HEK293T (cell line): ENCODE measurements at regions not wholly inside any gene's neighbourhood (a gene's known extent, or its start where the extent isn't known, plus 50 kb on each side); places are given as distances from the start of the nearest gene placed in this dataset.

Experiments
- CTCF ChIA-PET: fragments of 350-600 bp; formaldehyde crosslinking; extraction: SDS; loops from one replicate; lab custom pipeline; 2021; ENCODE audit warnings: antibody characterized with exemption, inconsistent platforms; lab: Yijun Ruan, JAX
- POLR2A ChIA-PET: fragments of 350-600 bp; formaldehyde crosslinking; extraction: SDS; loops from one replicate; lab custom pipeline; 2020; ENCODE audit warnings: antibody characterized with exemption, inconsistent platforms; lab: Yijun Ruan, JAX
- DNase-seq: peaks from one replicate; pipeline ENCODE4 v3.0.0; 2012; ENCODE audit warnings: mixed read lengths; ENCODE audit errors: extremely low spot score
- ARNT ChIP-seq: fragments of 450-650 bp; IDR thresholded peaks from 2 replicates; pipeline ENCODE4 v1.6.1; 2017; ENCODE audit warnings: mild to moderate bottlenecking
- BHLHE40 ChIP-seq: fragments of 450-650 bp; IDR thresholded peaks from 2 replicates; pipeline ENCODE4 v1.6.1; 2016; ENCODE audit warnings: mild to moderate bottlenecking, moderate library complexity, borderline replicate concordance
- CTBP1 ChIP-seq: fragments of 450-650 bp; IDR thresholded peaks from 2 replicates; pipeline ENCODE4 v1.6.1; 2016; ENCODE audit warnings: borderline replicate concordance
- ELF4 ChIP-seq: fragments of 450-650 bp; IDR thresholded peaks from 2 replicates; pipeline ENCODE4 v1.6.1; 2017; ENCODE audit warnings: antibody characterized with exemption
- FOXA1 ChIP-seq: fragments of 450-650 bp; IDR thresholded peaks from 2 replicates; pipeline ENCODE4 v1.6.1; 2016; ENCODE audit warnings: mild to moderate bottlenecking
- FOXK2 ChIP-seq: fragments of 450-650 bp; IDR thresholded peaks from 2 replicates; pipeline ENCODE4 v1.6.1; 2016; ENCODE audit warnings: mild to moderate bottlenecking
- FOXM1 ChIP-seq: fragments of 450-650 bp; IDR thresholded peaks from 2 replicates; pipeline ENCODE4 v1.6.1; 2017; ENCODE audit warnings: mild to moderate bottlenecking, borderline replicate concordance
- HDGF ChIP-seq: fragments of 450-650 bp; IDR thresholded peaks from 2 replicates; pipeline ENCODE4 v1.6.1; 2017; ENCODE audit warnings: antibody characterized with exemption, borderline replicate concordance
- L3MBTL2 ChIP-seq: fragments of 450-650 bp; conservative IDR thresholded peaks from 2 replicates; pipeline ENCODE4 v1.6.1; 2016; ENCODE audit warnings: mild to moderate bottlenecking
- LEF1 ChIP-seq: fragments of 450-650 bp; IDR thresholded peaks from 2 replicates; pipeline ENCODE4 v1.6.1; 2017; ENCODE audit warnings: mild to moderate bottlenecking, borderline replicate concordance
- NFRKB ChIP-seq: fragments of 450-650 bp; IDR thresholded peaks from 2 replicates; pipeline ENCODE4 v1.6.1; 2016; ENCODE audit warnings: mild to moderate bottlenecking, moderate library complexity
- SP1 ChIP-seq: fragments of 450-650 bp; IDR thresholded peaks from 2 replicates; pipeline ENCODE4 v1.6.1; 2017
- SUZ12 ChIP-seq: fragments of 450-650 bp; IDR thresholded peaks from 2 replicates; pipeline ENCODE4 v1.6.1; 2016; ENCODE audit warnings: mild to moderate bottlenecking
- TARDBP ChIP-seq: fragments of 450-650 bp; IDR thresholded peaks from 2 replicates; pipeline ENCODE4 v1.6.1; 2016
- ZNF384 ChIP-seq: fragments of 450-650 bp; IDR thresholded peaks from 2 replicates; pipeline ENCODE4 v1.6.1; 2016
- TF ChIP-seq, protein P1 (sequence below): fragments of 450-650 bp; IDR thresholded peaks from 2 replicates; pipeline ENCODE4 v1.6.1; 2016

DNA sequence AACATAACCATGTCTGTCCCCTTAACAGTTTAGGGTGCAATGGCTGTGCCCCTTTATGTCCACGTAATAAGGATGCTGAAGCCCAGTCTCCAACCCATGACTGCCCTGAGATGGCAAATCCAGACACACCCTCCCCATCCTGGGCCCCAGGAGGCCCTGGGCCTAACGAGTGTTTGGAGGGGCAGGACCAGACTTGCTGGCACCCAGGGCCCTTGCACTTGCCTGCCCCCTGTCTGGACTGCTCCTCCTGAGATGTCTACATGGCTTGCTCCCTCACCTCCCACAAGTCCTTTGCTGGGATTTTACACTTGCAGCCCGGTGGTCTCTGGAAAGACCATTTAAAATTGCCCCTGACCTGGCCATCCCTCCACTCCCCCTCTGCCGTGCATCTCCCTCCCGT lies 132.2 kb upstream of the NECTIN1 start:
- TF ChIP-seq LEF1 = no peak
- no peak for TF ChIP-seq FOXA1
- no peak for TF ChIP-seq ELF4
- TF ChIP-seq HDGF = no peak
- TF ChIP-seq ZNF384 = no peak
- no peak for TF ChIP-seq BHLHE40
- no peak for TF ChIP-seq CTBP1
- TF ChIP-seq SUZ12 = no peak
- TF ChIP-seq FOXK2 = no peak
- no peak for TF ChIP-seq ARNT
- TF ChIP-seq TARDBP = no peak
- TF ChIP-seq SP1 = no peak
- no peak for TF ChIP-seq NFRKB
- TF ChIP-seq L3MBTL2 = no peak
- TF ChIP-seq, protein P1, sequence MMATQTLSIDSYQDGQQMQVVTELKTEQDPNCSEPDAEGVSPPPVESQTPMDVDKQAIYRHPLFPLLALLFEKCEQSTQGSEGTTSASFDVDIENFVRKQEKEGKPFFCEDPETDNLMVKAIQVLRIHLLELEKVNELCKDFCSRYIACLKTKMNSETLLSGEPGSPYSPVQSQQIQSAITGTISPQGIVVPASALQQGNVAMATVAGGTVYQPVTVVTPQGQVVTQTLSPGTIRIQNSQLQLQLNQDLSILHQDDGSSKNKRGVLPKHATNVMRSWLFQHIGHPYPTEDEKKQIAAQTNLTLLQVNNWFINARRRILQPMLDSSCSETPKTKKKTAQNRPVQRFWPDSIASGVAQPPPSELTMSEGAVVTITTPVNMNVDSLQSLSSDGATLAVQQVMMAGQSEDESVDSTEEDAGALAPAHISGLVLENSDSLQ = no peak
- no peak for TF ChIP-seq FOXM1
- POLR2A ChIA-PET = no interaction called here
- DNase-seq = no peak
- CTCF ChIA-PET = no interaction called here

DNA sequence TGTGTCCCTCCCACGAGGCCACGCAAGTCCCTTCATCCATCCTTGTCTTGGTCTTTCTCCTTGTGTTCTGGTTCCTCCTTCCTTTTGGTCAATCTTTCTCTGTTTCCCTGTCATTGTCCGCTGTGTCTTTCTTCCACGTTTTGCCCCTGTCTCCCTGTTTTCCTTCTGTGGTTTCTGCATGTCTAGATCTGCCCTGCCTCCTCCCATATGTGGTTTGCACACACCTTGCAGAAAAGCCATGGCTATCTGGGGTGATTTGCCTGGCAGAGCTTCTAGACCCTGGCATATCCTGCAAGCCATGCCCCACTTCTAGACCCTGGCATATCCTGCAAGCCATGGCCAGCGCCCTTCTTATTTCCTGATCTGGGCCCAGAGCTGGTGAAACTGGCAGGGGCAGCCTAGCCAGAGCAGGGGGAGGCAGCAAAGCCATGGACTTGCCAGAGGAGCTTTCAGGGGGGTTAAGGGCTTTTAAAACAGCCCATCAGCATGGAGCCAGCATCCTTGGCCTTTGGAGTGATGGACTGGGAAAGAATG lies 131.6 kb upstream of the NECTIN1 start:
- no peak for TF ChIP-seq L3MBTL2
- TF ChIP-seq BHLHE40 = no peak
- no peak for TF ChIP-seq HDGF
- no peak for DNase-seq
- ChIA-PET CTCF (no interaction called here), POLR2A (no interaction called here)

DNA sequence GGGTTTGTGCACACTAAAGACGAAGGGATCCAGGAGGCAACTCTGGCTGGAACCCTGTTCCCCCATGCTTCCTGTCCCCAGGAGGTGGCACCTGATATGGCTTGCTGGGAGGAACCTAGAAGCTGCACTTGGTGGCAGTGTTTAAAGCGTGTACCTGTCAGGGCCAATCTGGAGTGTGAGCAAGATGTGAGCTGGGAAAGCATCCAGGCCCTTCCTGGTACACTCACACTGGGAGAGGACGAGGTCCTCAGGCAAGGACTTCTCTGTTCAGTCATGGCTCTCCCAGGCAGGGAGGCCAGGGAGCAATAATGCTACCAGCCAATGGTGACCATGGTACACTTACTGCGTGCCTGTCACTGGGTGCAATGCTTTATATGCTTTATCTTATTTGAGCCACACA lies 130.7 kb upstream of the NECTIN1 start:
- ChIA-PET CTCF (no interaction called here), POLR2A (no interaction called here)
- DNase-seq = no peak
- TF ChIP-seq FOXA1 = no peak
- no peak for TF ChIP-seq TARDBP
- no peak for TF ChIP-seq HDGF
- TF ChIP-seq ELF4 = no peak
- no peak for TF ChIP-seq BHLHE40
- TF ChIP-seq FOXK2 = no peak
- TF ChIP-seq CTBP1 = no peak
- TF ChIP-seq LEF1 = no peak
- TF ChIP-seq ZNF384 = no peak
- TF ChIP-seq, protein P1 = no peak
- no peak for TF ChIP-seq SP1
- no peak for TF ChIP-seq ARNT
- no peak for TF ChIP-seq NFRKB
- no peak for TF ChIP-seq SUZ12
- no peak for TF ChIP-seq FOXM1
- TF ChIP-seq L3MBTL2 = no peak

DNA sequence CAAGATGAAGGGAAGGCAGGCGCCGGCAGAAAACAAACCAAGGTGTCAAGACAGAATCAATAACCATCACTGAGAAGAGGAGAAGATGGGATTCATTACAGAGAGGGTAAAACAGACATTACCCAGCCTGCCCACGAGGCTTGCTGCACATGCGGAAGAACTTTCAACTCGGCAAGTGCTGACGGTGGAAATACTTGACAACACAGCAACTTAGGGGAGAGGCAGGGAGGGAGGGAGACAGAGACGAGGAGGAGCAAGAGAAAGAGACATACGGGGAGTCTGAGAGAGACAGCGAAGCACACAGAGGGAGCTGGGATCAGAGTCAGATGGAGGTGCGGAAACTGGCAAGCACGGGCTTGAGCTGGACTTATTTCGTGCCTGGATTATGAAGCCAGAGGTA lies 129.3 kb upstream of the NECTIN1 start:
- CTCF ChIA-PET = no interaction called here
- POLR2A ChIA-PET = no interaction called here
- TF ChIP-seq FOXK2 (no peak), HDGF (no peak), FOXA1 (no peak), ELF4 (no peak), ZNF384 (no peak), FOXM1 (no peak), BHLHE40 (no peak)
- no peak for DNase-seq

DNA sequence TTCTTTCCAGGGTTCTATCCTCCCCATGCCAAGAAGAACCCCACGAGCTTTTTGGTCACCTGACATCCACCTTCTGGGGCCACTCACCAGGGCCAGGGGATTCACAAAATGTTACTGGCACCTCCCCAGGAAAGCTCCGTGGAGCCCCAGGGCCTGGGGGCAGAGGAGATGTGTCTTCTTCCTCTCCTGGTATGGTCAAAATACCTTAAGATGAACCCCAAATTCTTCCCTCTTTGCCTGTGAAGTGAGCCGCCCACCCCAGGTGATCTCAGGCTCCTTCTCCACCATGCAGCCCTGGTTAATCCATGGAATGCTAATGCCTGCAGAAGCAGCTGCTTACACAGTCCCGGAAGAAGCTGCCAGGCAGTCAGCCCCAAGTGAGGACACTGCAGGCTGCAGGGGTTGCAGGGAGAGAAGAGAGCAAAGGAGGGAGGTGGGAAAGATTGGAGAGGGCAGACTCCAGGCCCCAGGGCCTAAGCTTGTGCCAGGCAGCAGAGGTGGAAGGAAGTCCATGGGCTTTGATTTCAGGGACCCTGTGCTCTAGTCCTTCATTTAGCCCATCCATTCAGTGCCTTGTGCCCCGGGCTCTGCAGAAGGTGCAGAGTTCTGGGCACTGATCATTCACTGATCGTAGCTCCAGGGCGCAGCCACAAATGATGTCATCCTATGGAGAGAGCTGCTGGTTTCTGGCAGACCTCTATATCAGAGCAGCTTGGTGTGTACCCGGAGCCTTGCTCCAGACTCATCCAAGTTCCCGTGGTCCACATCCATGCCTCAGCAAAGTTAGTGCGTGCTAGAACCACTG lies 127.9 kb upstream of the NECTIN1 start:
- ChIA-PET CTCF (no interaction called here), POLR2A (no interaction called here)
- no peak for DNase-seq
- TF ChIP-seq ELF4 = no peak
- no peak for TF ChIP-seq ARNT
- TF ChIP-seq FOXM1 = no peak
- TF ChIP-seq FOXA1 = no peak
- no peak for TF ChIP-seq SUZ12
- TF ChIP-seq TARDBP = no peak
- TF ChIP-seq FOXK2 = no peak
- no peak for TF ChIP-seq BHLHE40
- TF ChIP-seq LEF1 = no peak
- no peak for TF ChIP-seq ZNF384
- TF ChIP-seq, protein P1 = no peak
- TF ChIP-seq CTBP1 = no peak
- no peak for TF ChIP-seq HDGF
- no peak for TF ChIP-seq L3MBTL2
- no peak for TF ChIP-seq NFRKB
- TF ChIP-seq SP1 = no peak

DNA sequence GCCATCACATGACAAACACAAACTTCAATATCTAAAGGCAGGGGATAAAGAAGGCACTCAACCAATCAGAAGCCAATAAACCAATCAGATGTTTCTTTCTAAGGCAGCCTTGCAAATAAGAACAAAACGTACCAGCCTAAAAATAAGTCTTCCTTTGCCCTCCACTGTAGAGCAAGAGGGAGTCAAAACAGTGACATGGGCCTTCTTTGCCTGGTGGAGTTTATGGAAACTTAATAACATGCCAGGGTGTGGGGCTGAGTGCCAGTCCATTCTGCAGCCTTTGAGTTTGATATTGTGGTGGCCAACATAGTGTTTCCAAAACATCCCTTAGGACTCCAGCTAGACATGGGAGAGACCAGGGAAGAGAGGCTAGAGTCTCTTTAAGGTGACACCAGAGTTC lies 126.1 kb upstream of the NECTIN1 start:
- ChIA-PET CTCF (no interaction called here), POLR2A (no interaction called here)
- TF ChIP-seq NFRKB (no peak), ARNT (no peak), TARDBP (no peak), SUZ12 (no peak), ELF4 (no peak), SP1 (no peak), LEF1 (no peak), BHLHE40 (no peak), FOXA1 (no peak), ZNF384 (no peak), FOXK2 (no peak), L3MBTL2 (no peak), HDGF (no peak), CTBP1 (no peak), FOXM1 (no peak)
- TF ChIP-seq, protein P1 = no peak

More for the DNA sequence above, 126.1 kb upstream of the NECTIN1 start:
- no peak for DNase-seq
